Ascending aorta (tissue), 2 donors: ENCODE measurements at regions not wholly inside any gene's neighbourhood (a gene's known extent, or its start where the extent isn't known, plus 50 kb on each side); places are given as distances from the start of the nearest gene placed in this dataset.

ENCODE experiments used
- DNase-seq, 2 donors: peaks; one replicate each; pipeline ENCODE4 v3.0.0-alpha.2; 2019; ENCODE audit warnings: low spot score in 2 of 2
- H3K27ac ChIP-seq, 2 donors: fragments of 200-600 bp; sonication (generic); one replicate each; pipeline ENCODE4 v1.5.1; 2016 to 2017; ENCODE audit warnings: mild to moderate bottlenecking in 1 of 2
- H3K27me3 ChIP-seq: fragments of 200-600 bp; sonication (generic); one replicate; pipeline ENCODE4 v1.5.1; 2017
- H3K36me3 ChIP-seq, 2 donors: fragments of 200-600 bp; sonication (generic); one replicate each; pipeline ENCODE4 v1.5.1; 2016
- H3K4me1 ChIP-seq, 2 donors: fragments of 200-600 bp; sonication (generic); one replicate each; pipeline ENCODE4 v1.5.1; 2016 to 2017; ENCODE audit warnings: mild to moderate bottlenecking in 1 of 2
- H3K4me3 ChIP-seq, 2 donors: fragments of 200-600 bp; sonication (generic); one replicate each; pipeline ENCODE4 v1.5.1; 2016 to 2017; ENCODE audit warnings: mild to moderate bottlenecking in 1 of 2
- H3K9me3 ChIP-seq, 2 donors: fragments of 200-600 bp; sonication (generic); one replicate each; pipeline ENCODE4 v1.5.1; 2016
- intact Hi-C: fragments of 100-400 bp; cut with DNase I; formaldehyde crosslinking; loops from one replicate; pipeline ENCODE4 v1.15.1; 2023
- TF ChIP-seq, protein P1 (sequence below), 3 experiments: fragments of 200-600 bp in 2 of 3; fragments of 450-650 bp in 1 of 3; sonication (generic) in 2 of 3; IDR thresholded peaks; one replicate each; pipeline ENCODE4 v1.5.1; 2016 to 2019; ENCODE audit warnings: antibody characterized with exemption in 3 of 3, mild to moderate bottlenecking in 1 of 3, moderate library complexity in 1 of 3

GRCh38 chr3:111244760-111245159, 173.1 kb downstream of the NECTIN3 start:
- Histone ChIP-seq H3K27ac (no peak overlapping the region), H3K36me3 (no peaks in the 10 kb centered on the region), H3K9me3 (no peaks in the 10 kb centered on the region), H3K4me3 (no peak overlapping the region), H3K4me1 (no peaks in the 10 kb centered on the region), H3K27me3 (no peaks in the 10 kb centered on the region)
- no peak for DNase-seq
- intact Hi-C loops: no loop called here
- TF ChIP-seq, protein P1, sequence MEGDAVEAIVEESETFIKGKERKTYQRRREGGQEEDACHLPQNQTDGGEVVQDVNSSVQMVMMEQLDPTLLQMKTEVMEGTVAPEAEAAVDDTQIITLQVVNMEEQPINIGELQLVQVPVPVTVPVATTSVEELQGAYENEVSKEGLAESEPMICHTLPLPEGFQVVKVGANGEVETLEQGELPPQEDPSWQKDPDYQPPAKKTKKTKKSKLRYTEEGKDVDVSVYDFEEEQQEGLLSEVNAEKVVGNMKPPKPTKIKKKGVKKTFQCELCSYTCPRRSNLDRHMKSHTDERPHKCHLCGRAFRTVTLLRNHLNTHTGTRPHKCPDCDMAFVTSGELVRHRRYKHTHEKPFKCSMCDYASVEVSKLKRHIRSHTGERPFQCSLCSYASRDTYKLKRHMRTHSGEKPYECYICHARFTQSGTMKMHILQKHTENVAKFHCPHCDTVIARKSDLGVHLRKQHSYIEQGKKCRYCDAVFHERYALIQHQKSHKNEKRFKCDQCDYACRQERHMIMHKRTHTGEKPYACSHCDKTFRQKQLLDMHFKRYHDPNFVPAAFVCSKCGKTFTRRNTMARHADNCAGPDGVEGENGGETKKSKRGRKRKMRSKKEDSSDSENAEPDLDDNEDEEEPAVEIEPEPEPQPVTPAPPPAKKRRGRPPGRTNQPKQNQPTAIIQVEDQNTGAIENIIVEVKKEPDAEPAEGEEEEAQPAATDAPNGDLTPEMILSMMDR (IDR thresholded peaks at IDR 0.05): no peak

GRCh38 chr3:111246967-111247760, 175.5 kb downstream of the NECTIN3 start:
- Histone ChIP-seq H3K27me3 (no peaks in the 10 kb centered on the region), H3K36me3 (no peaks in the 10 kb centered on the region), H3K27ac (no peak overlapping the region), H3K4me1 (no peaks in the 10 kb centered on the region), H3K9me3 (no peaks in the 10 kb centered on the region), H3K4me3 (no peak overlapping the region)
- TF ChIP-seq, protein P1 (IDR thresholded peaks at IDR 0.05): no peak
- intact Hi-C loops: no loop called here
- no peak for DNase-seq

DNA sequence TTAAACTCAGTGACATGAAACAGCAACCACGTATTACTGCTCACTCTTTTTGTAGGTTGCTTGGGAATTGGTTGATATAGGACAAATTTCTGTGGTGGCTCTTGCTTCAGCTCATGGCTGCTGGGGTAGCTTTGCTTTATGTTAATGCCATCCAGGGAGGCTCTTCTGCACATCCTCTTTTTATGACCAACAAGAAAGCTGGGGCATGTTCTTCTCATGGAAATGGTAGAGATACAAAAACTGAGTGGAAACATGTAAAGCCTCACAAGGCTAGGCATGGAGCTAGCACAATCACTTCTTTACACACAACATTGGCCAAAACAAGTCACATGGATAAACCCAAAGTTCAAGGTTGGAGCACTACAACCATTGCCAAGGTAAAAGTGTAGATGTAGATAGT, 176.8 kb downstream of the NECTIN3 start:
- H3K27ac ChIP-seq: no peak overlapping the region
- intact Hi-C loops: no loop called here
- H3K9me3 ChIP-seq: no peaks in the 10 kb centered on the region
- no peak overlapping the region for H3K4me3 ChIP-seq
- no peak for DNase-seq
- H3K27me3 ChIP-seq: no peaks in the 10 kb centered on the region
- H3K4me1 ChIP-seq: no peaks in the 10 kb centered on the region
- H3K36me3 ChIP-seq: no peaks in the 10 kb centered on the region
- TF ChIP-seq, protein P1 (IDR thresholded peaks at IDR 0.05): no peak

GRCh38 chr3:111249421-111249820, 177.8 kb downstream of the NECTIN3 start:
- intact Hi-C loops: no loop called here
- H3K4me3 ChIP-seq: no peak overlapping the region
- H3K27me3 ChIP-seq: no peaks in the 10 kb centered on the region
- TF ChIP-seq, protein P1 (IDR thresholded peaks at IDR 0.05): no peak
- no peaks in the 10 kb centered on the region for H3K9me3 ChIP-seq
- H3K27ac ChIP-seq: no peak overlapping the region
- H3K36me3 ChIP-seq: no peaks in the 10 kb centered on the region
- no peaks in the 10 kb centered on the region for H3K4me1 ChIP-seq
- DNase-seq: no peak

GRCh38 chr3:111252779-111253178, 181.2 kb downstream of the NECTIN3 start:
- Histone ChIP-seq H3K27me3 (no peaks in the 10 kb centered on the region), H3K9me3 (no peaks in the 10 kb centered on the region), H3K4me1 (no peaks in the 10 kb centered on the region), H3K27ac (no peak overlapping the region), H3K36me3 (no peaks in the 10 kb centered on the region), H3K4me3 (no peak overlapping the region)
- no peak for DNase-seq
- TF ChIP-seq, protein P1 (IDR thresholded peaks at IDR 0.05): no peak
- intact Hi-C loops: no loop called here
